ENCODE measurements at regions not wholly inside any gene's neighbourhood (a gene's known extent, or its start where the extent isn't known, plus 50 kb on each side); places are given as distances from the start of the nearest gene placed in this dataset.

- DNase-seq = no peak
- H3K27ac ChIP-seq = no peak overlapping the region
- TF ChIP-seq CTCF (IDR thresholded peaks at IDR 0.05) = no peak
- TF ChIP-seq POLR2A (IDR thresholded peaks at IDR 0.05) = no peak
- no peaks in the 10 kb centered on the region for H3K4me1 ChIP-seq
- 50 to 65% methylated on average over 7 of the region's 7 CpGs for WGBS, 2 donors
- no peak for ATAC-seq
- H3K9me3 ChIP-seq = no peaks in the 10 kb centered on the region
- H3K27me3 ChIP-seq = no peaks in the 10 kb centered on the region
- H3K36me3 ChIP-seq (replicated peaks in 1 of 2; ENCODE audit: insufficient read depth in 1 of 2, low read depth in 2 of 2) = no peaks in the 10 kb centered on the region
- no peak overlapping the region for H3K4me3 ChIP-seq
- intact Hi-C loops (cut with DNase I) = no loop called here
These were observed 457.6 kb upstream of the SLC10A2 start for GRCh38 chr13:103523858-103524257.

- no peak for TF ChIP-seq POLR2A (IDR thresholded peaks at IDR 0.05)
- no peak for TF ChIP-seq CTCF (IDR thresholded peaks at IDR 0.05)
- H3K9me3 ChIP-seq = no peaks in the 10 kb centered on the region
- H3K4me3 ChIP-seq = no peak overlapping the region
- no peaks in the 10 kb centered on the region for H3K4me1 ChIP-seq
- DNase-seq = no peak
- no peaks in the 10 kb centered on the region for H3K27me3 ChIP-seq
- intact Hi-C loops (cut with DNase I) = no loop called here
- H3K27ac ChIP-seq = no peak overlapping the region
- H3K36me3 ChIP-seq (replicated peaks in 1 of 2; ENCODE audit: insufficient read depth in 1 of 2, low read depth in 2 of 2) = no peaks in the 10 kb centered on the region
- ATAC-seq = no peak
- WGBS, 2 donors = 30 to 41% methylated on average over 1 of the region's 1 CpG
These were observed 455.3 kb upstream of the SLC10A2 start for GRCh38 chr13:103521532-103521931.

GRCh38 chr13:103517768-103518102 lies 451.5 kb upstream of the SLC10A2 start:
- Histone ChIP-seq H3K4me1 (peaks cover 6% of the 10 kb centered on the region), H3K4me3 (no peak overlapping the region), H3K36me3 (replicated peaks in 1 of 2; ENCODE audit: insufficient read depth in 1 of 2, low read depth in 2 of 2) (no peaks in the 10 kb centered on the region), H3K9me3 (no peaks in the 10 kb centered on the region), H3K27me3 (no peaks in the 10 kb centered on the region), H3K27ac (peak overlapping the region in 2 of 4 donors; percentile 16 to 25)
- WGBS, 2 donors = 17 to 23% methylated on average over 2 of the region's 2 CpGs
- TF ChIP-seq CTCF (IDR thresholded peaks at IDR 0.05) = no peak
- TF ChIP-seq POLR2A (IDR thresholded peaks at IDR 0.05) = no peak
- no peak for DNase-seq
- ATAC-seq = peak; percentile 18
- intact Hi-C loops (cut with DNase I) = no loop called here

- DNase-seq = no peak
- Histone ChIP-seq H3K9me3 (no peaks in the 10 kb centered on the region), H3K27me3 (no peaks in the 10 kb centered on the region), H3K27ac (peak overlapping the region in 2 of 4 donors; percentile 16 to 25), H3K4me3 (no peak overlapping the region), H3K4me1 (peaks cover 6% of the 10 kb centered on the region), H3K36me3 (replicated peaks in 1 of 2; ENCODE audit: insufficient read depth in 1 of 2, low read depth in 2 of 2) (no peaks in the 10 kb centered on the region)
- no peak for TF ChIP-seq POLR2A (IDR thresholded peaks at IDR 0.05)
- no peak for TF ChIP-seq CTCF (IDR thresholded peaks at IDR 0.05)
- peak; percentile 74 for ATAC-seq
- intact Hi-C loops (cut with DNase I) = no loop called here
- 16 to 19% methylated on average over 3 of the region's 3 CpGs for WGBS, 2 donors
These were observed 451.0 kb upstream of the SLC10A2 start for GRCh38 chr13:103517066-103517767.
